ENCODE measurements at regions not wholly inside any gene's neighbourhood (a gene's known extent, or its start where the extent isn't known, plus 50 kb on each side); places are given as distances from the start of the nearest gene placed in this dataset.

DNA sequence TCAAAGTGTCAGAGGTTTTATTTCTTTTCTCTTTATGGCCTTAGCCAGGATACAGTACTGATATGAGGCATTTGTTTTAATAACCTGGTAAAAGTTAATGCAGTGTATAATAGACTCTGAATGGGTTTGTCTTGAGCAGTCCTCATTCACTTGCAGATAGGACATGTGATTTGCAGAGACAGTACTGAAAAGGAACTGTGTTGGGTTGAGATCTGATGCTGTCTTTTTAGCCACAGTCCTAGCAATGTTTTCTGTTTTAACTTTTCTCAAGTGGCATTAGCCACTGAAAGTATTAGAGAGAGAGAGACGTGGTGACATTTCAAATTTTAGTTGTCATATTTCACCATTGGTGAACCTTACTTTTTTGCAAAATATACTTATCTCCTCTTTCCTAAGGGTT lies 547.2 kb upstream of the MAN1A1 start:
- Histone ChIP-seq H3K27ac (no peak overlapping the region), H3K9me3 (no peaks in the 10 kb centered on the region), H3K4me3 (no peak overlapping the region), H3K36me3 (no peaks in the 10 kb centered on the region), H3K27me3 (no peaks in the 10 kb centered on the region), H3K4me1 (no peaks in the 10 kb centered on the region)
- no peak for ATAC-seq
- intact Hi-C loops (cut with DNase I): no loop called here
- TF ChIP-seq, protein P1, sequence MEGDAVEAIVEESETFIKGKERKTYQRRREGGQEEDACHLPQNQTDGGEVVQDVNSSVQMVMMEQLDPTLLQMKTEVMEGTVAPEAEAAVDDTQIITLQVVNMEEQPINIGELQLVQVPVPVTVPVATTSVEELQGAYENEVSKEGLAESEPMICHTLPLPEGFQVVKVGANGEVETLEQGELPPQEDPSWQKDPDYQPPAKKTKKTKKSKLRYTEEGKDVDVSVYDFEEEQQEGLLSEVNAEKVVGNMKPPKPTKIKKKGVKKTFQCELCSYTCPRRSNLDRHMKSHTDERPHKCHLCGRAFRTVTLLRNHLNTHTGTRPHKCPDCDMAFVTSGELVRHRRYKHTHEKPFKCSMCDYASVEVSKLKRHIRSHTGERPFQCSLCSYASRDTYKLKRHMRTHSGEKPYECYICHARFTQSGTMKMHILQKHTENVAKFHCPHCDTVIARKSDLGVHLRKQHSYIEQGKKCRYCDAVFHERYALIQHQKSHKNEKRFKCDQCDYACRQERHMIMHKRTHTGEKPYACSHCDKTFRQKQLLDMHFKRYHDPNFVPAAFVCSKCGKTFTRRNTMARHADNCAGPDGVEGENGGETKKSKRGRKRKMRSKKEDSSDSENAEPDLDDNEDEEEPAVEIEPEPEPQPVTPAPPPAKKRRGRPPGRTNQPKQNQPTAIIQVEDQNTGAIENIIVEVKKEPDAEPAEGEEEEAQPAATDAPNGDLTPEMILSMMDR (IDR thresholded peaks at IDR 0.05): no peak
- no peak for DNase-seq

DNA sequence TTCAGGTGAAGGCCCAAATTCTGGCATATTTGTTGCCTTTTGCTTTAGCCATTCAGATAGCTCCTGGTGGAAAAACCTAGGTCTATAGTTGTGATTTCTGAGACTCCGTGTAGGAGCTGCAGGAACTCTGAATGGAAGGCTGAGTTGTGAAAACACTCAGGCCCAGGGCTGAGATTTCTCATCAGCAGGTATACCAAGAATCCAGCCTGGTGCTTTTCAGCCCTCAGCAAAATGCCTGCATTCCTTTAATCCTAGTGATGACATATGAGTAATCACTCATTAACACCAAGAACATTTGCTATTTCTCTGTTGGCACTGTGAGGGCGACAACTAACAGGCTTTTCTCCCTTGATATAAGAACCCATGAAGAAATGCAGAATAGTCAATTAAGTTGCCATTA lies 546.1 kb upstream of the MAN1A1 start:
- ATAC-seq (no peak), DNase-seq (no peak)
- Histone ChIP-seq H3K9me3 (no peaks in the 10 kb centered on the region), H3K27me3 (no peaks in the 10 kb centered on the region), H3K36me3 (no peaks in the 10 kb centered on the region), H3K4me1 (no peaks in the 10 kb centered on the region), H3K27ac (no peak overlapping the region), H3K4me3 (no peak overlapping the region)
- TF ChIP-seq, protein P1 (IDR thresholded peaks at IDR 0.05): no peak
- intact Hi-C loops (cut with DNase I): no loop called here

- no peak for DNase-seq
- TF ChIP-seq, protein P1 (IDR thresholded peaks at IDR 0.05): no peak
- intact Hi-C loops (cut with DNase I): no loop called here
- ATAC-seq: no peak
- Histone ChIP-seq H3K27ac (no peak overlapping the region), H3K4me1 (no peaks in the 10 kb centered on the region), H3K27me3 (no peaks in the 10 kb centered on the region), H3K9me3 (no peaks in the 10 kb centered on the region), H3K36me3 (no peaks in the 10 kb centered on the region), H3K4me3 (no peak overlapping the region)
These were observed 545.2 kb upstream of the MAN1A1 start for GRCh38 chr6:119894811-119895210.

- Histone ChIP-seq H3K9me3 (no peaks in the 10 kb centered on the region), H3K27ac (no peak overlapping the region), H3K4me3 (no peak overlapping the region), H3K4me1 (no peaks in the 10 kb centered on the region), H3K27me3 (no peaks in the 10 kb centered on the region), H3K36me3 (no peaks in the 10 kb centered on the region)
- intact Hi-C loops (cut with DNase I): no loop called here
- TF ChIP-seq, protein P1 (IDR thresholded peaks at IDR 0.05): no peak
- no peak for ATAC-seq
- DNase-seq: no peak
These were observed 542.1 kb upstream of the MAN1A1 start for GRCh38 chr6:119891644-119892043.

GRCh38 chr6:119891206-119891605 lies 541.6 kb upstream of the MAN1A1 start:
- no peak overlapping the region for H3K4me3 ChIP-seq
- no peaks in the 10 kb centered on the region for H3K36me3 ChIP-seq
- no peaks in the 10 kb centered on the region for H3K27me3 ChIP-seq
- TF ChIP-seq, protein P1 (IDR thresholded peaks at IDR 0.05): no peak
- intact Hi-C loops (cut with DNase I): no loop called here
- ATAC-seq: no peak
- H3K4me1 ChIP-seq: no peaks in the 10 kb centered on the region
- DNase-seq: no peak
- H3K9me3 ChIP-seq: no peaks in the 10 kb centered on the region
- H3K27ac ChIP-seq: no peak overlapping the region

DNA sequence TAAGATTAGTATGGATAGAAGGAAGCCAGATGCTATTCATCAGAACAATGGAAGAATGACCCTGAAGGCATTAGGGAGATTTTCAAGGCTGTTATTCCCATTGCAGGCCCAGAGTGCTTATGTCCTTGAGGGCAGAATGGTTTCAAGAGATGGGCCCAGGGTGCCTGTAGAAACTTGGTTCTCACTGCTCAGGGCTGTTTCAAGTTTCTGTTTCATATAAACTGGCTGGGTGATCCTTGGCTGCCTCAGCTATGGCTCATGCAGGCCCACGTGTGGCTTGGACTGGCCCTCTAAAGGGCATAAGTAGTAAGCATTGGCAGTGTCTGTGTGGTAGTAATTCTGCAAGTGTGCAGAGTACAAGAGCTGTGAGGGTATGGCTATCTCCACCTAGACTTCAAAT lies 540.9 kb upstream of the MAN1A1 start:
- Histone ChIP-seq H3K27ac (no peak overlapping the region), H3K9me3 (no peaks in the 10 kb centered on the region), H3K36me3 (no peaks in the 10 kb centered on the region), H3K4me3 (no peak overlapping the region), H3K27me3 (no peaks in the 10 kb centered on the region), H3K4me1 (no peaks in the 10 kb centered on the region)
- TF ChIP-seq, protein P1 (IDR thresholded peaks at IDR 0.05): no peak
- intact Hi-C loops (cut with DNase I): no loop called here
- ATAC-seq: no peak
- no peak for DNase-seq

Measured in upper lobe of right lung (tissue), 1 donor.